CD8-positive, alpha-beta memory T cell (primary cell): ENCODE measurements at regions not wholly inside any gene's neighbourhood (a gene's known extent, or its start where the extent isn't known, plus 50 kb on each side); places are given as distances from the start of the nearest gene placed in this dataset.

Experiments used
- CTCF ChIA-PET: fragments of 350-600 bp; sonication (Branson Sonifier 250); formaldehyde crosslinking; loops from one replicate; lab custom pipeline; 2021; ENCODE audit warnings: antibody characterized with exemption; lab: Charles Lee
- POLR2A ChIA-PET: fragments of 350-600 bp; sonication (Branson Sonifier 250); formaldehyde crosslinking; loops from one replicate; lab custom pipeline; 2021; ENCODE audit warnings: antibody characterized with exemption; lab: Charles Lee
- DNase-seq, 5 donors: peaks; one replicate each; pipeline versions ENCODE4 v3.0.0 to v3.0.0-alpha.2; 2020 to 2022; ENCODE audit warnings: mixed read lengths in 1 of 5
- H3K27ac ChIP-seq: one replicate; pipeline ENCODE4 v1.7.0; 2013; ENCODE audit warnings: low read depth, mild to moderate bottlenecking, low read length, moderate library complexity
- H3K27me3 ChIP-seq: 2 replicates; pipeline ENCODE4 v1.7.0; 2013; ENCODE audit warnings: low read length, mild to moderate bottlenecking; ENCODE audit not compliant: insufficient read depth, poor library complexity, severe bottlenecking
- H3K36me3 ChIP-seq: 2 replicates; pipeline ENCODE4 v1.7.0; 2013; ENCODE audit warnings: mild to moderate bottlenecking, low read length, moderate library complexity; ENCODE audit not compliant: insufficient read depth
- H3K4me1 ChIP-seq: 2 replicates; pipeline ENCODE4 v1.7.0; 2013; ENCODE audit warnings: mild to moderate bottlenecking, low read length, moderate library complexity; ENCODE audit not compliant: insufficient read depth
- H3K4me3 ChIP-seq: 2 replicates; pipeline ENCODE4 v1.7.0; 2013; ENCODE audit warnings: mild to moderate bottlenecking, low read length
- H3K9me3 ChIP-seq: 2 replicates; pipeline ENCODE4 v1.7.0; 2013; ENCODE audit warnings: mild to moderate bottlenecking, low read length
- H3K27ac Mint-ChIP-seq, 8 donors: one replicate each; pipeline ENCODE4 v1.8.0; 2020 to 2021; ENCODE audit warnings: mixed read lengths in 8 of 8, mild to moderate bottlenecking in 6 of 8, inconsistent platforms in 3 of 8, moderate library complexity in 3 of 8
- H3K27me3 Mint-ChIP-seq, 2 donors: one replicate each; pipeline ENCODE4 v1.8.0; 2020 to 2021; ENCODE audit warnings: mixed read lengths in 2 of 2, mild to moderate bottlenecking in 1 of 2, moderate library complexity in 1 of 2
- H3K36me3 Mint-ChIP-seq, 3 donors: one replicate each; pipeline ENCODE4 v1.8.0; 2020 to 2021; ENCODE audit warnings: mixed read lengths in 3 of 3, inconsistent platforms in 1 of 3, mild to moderate bottlenecking in 1 of 3
- H3K4me1 Mint-ChIP-seq, 3 donors: one replicate each; pipeline ENCODE4 v1.8.0; 2020 to 2021; ENCODE audit warnings: mixed read lengths in 3 of 3, inconsistent platforms in 1 of 3, mild to moderate bottlenecking in 1 of 3
- H3K4me3 Mint-ChIP-seq, 7 donors: one replicate each; pipeline ENCODE4 v1.8.0; 2020 to 2021; ENCODE audit warnings: mixed read lengths in 7 of 7, mild to moderate bottlenecking in 6 of 7, moderate library complexity in 4 of 7, inconsistent platforms in 2 of 7
- H3K9me3 Mint-ChIP-seq, 5 donors: one replicate each; pipeline ENCODE4 v1.8.0; 2020 to 2022; ENCODE audit warnings: mixed read lengths in 5 of 5, mild to moderate bottlenecking in 3 of 5, moderate library complexity in 2 of 5, inconsistent platforms in 1 of 5

DNA sequence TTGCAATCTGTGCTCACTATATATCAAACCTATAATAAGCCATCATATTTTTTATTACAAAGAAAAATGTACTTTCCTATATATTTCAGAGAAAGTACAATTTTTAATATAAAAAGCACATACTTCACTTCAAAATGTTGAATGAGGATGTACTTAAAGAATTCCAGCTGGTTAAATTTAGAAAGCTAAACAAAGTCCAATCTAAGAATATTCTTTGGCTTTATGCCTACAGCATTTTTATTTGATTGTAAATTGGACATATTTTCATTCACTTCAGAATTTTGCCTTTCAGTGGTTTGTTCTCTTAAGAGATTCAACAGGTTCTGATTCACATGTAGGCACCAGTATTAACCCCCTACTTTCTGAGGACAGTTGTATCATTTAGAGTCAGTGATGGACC, 533.8 kb downstream of the CAAP1 start:
- Histone ChIP-seq H3K27me3 (no peaks in the 10 kb centered on the region), H3K4me3 (no peak overlapping the region), H3K27ac (no peak overlapping the region), H3K9me3 (no peaks in the 10 kb centered on the region), H3K36me3 (no peaks in the 10 kb centered on the region), H3K4me1 (no peaks in the 10 kb centered on the region)
- no peak for DNase-seq
- H3K27me3 Mint-ChIP-seq: no peaks in the 10 kb centered on the region
- no peak overlapping the region for H3K4me3 Mint-ChIP-seq
- H3K27ac Mint-ChIP-seq: no peak overlapping the region
- POLR2A ChIA-PET: no interaction called here
- no peaks in the 10 kb centered on the region for H3K4me1 Mint-ChIP-seq
- CTCF ChIA-PET: no interaction called here
- H3K9me3 Mint-ChIP-seq: peaks cover 0 to 29% (median 7%) of the 10 kb centered on the region in 5 donors
- H3K36me3 Mint-ChIP-seq: no peaks in the 10 kb centered on the region

DNA sequence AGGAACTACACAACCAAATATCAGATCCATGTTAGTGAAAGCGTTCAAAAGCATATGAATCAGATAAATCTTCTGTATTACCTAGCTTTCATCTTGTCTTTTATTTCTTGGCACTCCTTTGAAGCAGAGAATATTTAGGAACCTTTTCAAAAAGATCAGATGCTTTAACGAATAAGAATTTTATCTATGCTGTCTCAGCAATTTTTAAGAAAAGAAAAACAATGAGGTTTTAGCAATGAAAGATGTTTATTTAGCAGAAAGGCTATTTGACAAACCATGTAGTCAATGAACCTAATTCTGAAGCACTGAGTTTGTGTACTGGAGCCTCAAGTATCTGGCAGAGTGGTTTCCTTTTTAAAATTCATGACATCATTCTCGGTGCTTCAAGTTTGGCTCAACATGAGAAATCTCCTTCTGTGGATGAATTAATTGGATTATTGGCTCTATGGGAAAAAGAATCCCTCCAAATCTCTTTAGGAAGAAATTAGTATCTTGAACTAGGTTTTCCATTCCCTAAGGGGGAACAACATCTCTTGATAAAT, 534.7 kb downstream of the CAAP1 start:
- H3K4me1 ChIP-seq: no peaks in the 10 kb centered on the region
- Mint-ChIP-seq H3K36me3 (no peaks in the 10 kb centered on the region), H3K27ac (no peak overlapping the region), H3K4me3 (no peak overlapping the region), H3K27me3 (no peaks in the 10 kb centered on the region), H3K4me1 (no peaks in the 10 kb centered on the region), H3K9me3 (peaks cover 0 to 22% (median 7%) of the 10 kb centered on the region in 5 donors)
- CTCF ChIA-PET: no interaction called here
- no peaks in the 10 kb centered on the region for H3K9me3 ChIP-seq
- H3K36me3 ChIP-seq: no peaks in the 10 kb centered on the region
- no peaks in the 10 kb centered on the region for H3K27me3 ChIP-seq
- no peak overlapping the region for H3K4me3 ChIP-seq
- H3K27ac ChIP-seq: no peak overlapping the region
- no peak for DNase-seq
- POLR2A ChIA-PET: no interaction called here

DNA sequence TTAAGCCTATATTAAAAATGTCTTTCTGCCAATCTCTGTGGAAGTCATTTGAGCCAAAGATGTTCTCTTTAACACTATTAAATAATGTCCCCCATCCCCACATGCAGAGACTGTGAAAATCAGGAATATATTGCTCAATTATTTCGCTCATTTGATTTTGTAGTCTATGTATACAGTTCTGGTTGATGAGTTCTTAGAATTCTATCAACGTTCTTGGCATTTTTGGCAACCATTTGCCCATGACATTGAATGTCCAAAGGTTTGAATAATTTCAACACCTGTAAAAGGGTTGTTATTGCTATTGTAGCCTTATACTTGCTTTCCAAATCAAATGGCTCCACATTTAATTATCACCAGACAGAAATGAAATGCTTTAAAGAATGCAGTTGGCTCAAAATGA, 536.1 kb downstream of the CAAP1 start:
- Mint-ChIP-seq H3K27me3 (no peaks in the 10 kb centered on the region), H3K27ac (no peak overlapping the region), H3K9me3 (peaks cover 2 to 21% (median 9%) of the 10 kb centered on the region in 5 donors), H3K36me3 (no peaks in the 10 kb centered on the region), H3K4me3 (no peak overlapping the region), H3K4me1 (no peaks in the 10 kb centered on the region)
- no peak overlapping the region for H3K4me3 ChIP-seq
- ChIA-PET POLR2A (no interaction called here), CTCF (no interaction called here)
- H3K36me3 ChIP-seq: no peaks in the 10 kb centered on the region
- H3K4me1 ChIP-seq: no peaks in the 10 kb centered on the region
- DNase-seq: no peak
- H3K27me3 ChIP-seq: no peaks in the 10 kb centered on the region
- H3K27ac ChIP-seq: no peak overlapping the region
- no peaks in the 10 kb centered on the region for H3K9me3 ChIP-seq

DNA sequence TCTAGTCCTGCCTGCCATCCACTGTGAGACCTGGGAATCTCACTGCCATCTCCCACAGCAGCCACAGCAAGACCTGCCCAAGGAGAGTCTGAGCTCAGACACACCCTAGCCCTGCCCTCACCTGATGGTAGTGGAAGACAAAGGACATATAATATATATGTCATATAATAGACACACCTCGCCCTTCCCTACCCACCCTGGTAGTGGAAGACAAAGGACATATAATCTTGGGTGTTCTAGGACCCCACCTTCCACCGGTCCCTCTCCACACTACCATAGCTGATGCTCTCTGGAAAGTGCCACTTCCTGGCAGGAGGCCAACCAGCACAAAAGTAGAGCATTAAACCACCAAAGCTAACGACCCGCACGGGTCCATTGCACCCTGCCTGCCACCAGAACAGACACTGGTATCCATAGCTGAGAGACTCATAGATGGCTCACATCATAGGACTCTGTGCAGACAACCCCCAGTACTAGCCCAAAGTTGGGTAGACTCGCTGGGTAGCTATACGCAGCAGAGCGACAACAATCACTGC, 545.6 kb downstream of the CAAP1 start:
- no peaks in the 10 kb centered on the region for H3K36me3 ChIP-seq
- Mint-ChIP-seq H3K4me3 (no peak overlapping the region), H3K4me1 (no peaks in the 10 kb centered on the region), H3K9me3 (peaks cover 8 to 37% (median 22%) of the 10 kb centered on the region in 5 donors), H3K27ac (no peak overlapping the region), H3K27me3 (no peaks in the 10 kb centered on the region), H3K36me3 (peaks cover 0 to 2% (median 0%) of the 10 kb centered on the region in 3 donors)
- no peaks in the 10 kb centered on the region for H3K9me3 ChIP-seq
- H3K27ac ChIP-seq: no peak overlapping the region
- no peak for DNase-seq
- H3K4me3 ChIP-seq: no peak overlapping the region
- POLR2A ChIA-PET: no interaction called here
- no peaks in the 10 kb centered on the region for H3K27me3 ChIP-seq
- CTCF ChIA-PET: no interaction called here
- no peaks in the 10 kb centered on the region for H3K4me1 ChIP-seq

DNA sequence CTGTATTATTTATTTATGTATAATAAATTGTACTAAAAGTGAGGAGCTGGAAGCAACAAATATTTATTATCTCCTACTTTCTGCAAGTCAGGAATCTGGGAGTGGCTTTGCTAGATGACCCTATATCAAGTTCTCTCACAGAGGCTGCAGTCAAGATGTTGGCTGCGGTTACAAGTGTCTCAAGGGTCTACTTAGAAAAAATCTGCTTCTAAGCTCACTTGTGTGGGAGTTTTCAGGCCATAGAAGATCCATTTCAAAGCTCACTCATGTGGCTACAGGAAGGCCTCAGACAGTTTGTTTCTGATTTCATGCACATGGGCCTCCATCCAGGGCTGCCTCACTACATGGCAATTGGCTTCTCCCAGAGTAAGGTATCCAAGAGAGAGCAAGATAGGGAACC, 551.1 kb downstream of the CAAP1 start:
- Mint-ChIP-seq H3K36me3 (peaks cover 0 to 2% (median 0%) of the 10 kb centered on the region in 3 donors), H3K27ac (no peak overlapping the region), H3K4me1 (no peaks in the 10 kb centered on the region), H3K4me3 (peak overlapping the region in 1 of 7 donors; percentile 2), H3K27me3 (no peaks in the 10 kb centered on the region), H3K9me3 (peaks cover 6 to 35% (median 15%) of the 10 kb centered on the region in 5 donors)
- CTCF ChIA-PET: no interaction called here
- POLR2A ChIA-PET: no interaction called here
- no peak for DNase-seq
- Histone ChIP-seq H3K4me1 (no peaks in the 10 kb centered on the region), H3K36me3 (no peaks in the 10 kb centered on the region), H3K27me3 (no peaks in the 10 kb centered on the region), H3K9me3 (no peaks in the 10 kb centered on the region), H3K27ac (no peak overlapping the region), H3K4me3 (no peak overlapping the region)

DNA sequence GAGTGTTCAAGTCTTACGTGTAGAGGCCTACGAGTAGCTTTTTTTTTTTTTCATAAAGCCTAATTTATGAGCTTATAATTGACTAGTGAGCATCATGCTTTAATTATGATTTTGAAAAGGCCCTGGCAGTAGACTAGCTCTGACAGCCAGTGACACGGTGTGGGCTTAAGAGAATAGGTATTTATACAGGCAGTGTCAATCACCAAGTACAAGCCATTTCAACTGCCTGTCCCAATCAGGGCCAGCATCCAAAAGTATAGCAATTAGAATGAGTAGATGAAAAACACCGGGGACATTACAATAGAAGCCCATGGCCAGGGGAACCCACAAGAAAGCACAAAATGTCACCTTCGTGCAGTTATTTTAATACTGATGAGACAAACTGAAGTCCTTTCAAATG, 552.8 kb downstream of the CAAP1 start:
- DNase-seq: no peak
- POLR2A ChIA-PET: no interaction called here

DNA sequence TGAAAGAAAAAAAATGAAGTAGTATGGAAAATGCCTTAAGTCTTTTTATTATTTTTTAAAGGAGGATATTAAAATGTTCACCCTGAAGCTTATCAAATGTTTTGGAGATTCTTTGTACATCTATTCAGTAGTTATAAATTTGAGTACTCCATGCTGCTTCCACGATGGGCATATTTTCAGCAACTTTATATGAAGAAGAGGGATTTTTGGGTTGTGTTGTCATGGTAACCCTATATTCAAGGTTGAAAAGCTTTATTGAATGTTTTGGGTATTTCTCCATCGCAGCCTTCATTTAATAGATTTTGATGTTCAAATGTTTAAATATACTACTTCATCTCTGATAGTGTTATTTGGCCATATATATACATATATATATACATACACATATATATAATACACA, 557.5 kb downstream of the CAAP1 start:
- CTCF ChIA-PET: no interaction called here
- Mint-ChIP-seq H3K27ac (no peak overlapping the region), H3K9me3 (peaks cover 1 to 8% (median 7%) of the 10 kb centered on the region in 5 donors), H3K27me3 (no peaks in the 10 kb centered on the region), H3K36me3 (no peaks in the 10 kb centered on the region), H3K4me1 (no peaks in the 10 kb centered on the region), H3K4me3 (no peak overlapping the region)
- DNase-seq: no peak
- Histone ChIP-seq H3K4me3 (no peak overlapping the region), H3K9me3 (no peaks in the 10 kb centered on the region), H3K27ac (no peak overlapping the region), H3K4me1 (no peaks in the 10 kb centered on the region), H3K36me3 (no peaks in the 10 kb centered on the region), H3K27me3 (no peaks in the 10 kb centered on the region)
- POLR2A ChIA-PET: no interaction called here

More for the DNA sequence above, 552.8 kb downstream of the CAAP1 start:
- Histone ChIP-seq H3K36me3 (no peaks in the 10 kb centered on the region), H3K4me3 (no peak overlapping the region), H3K9me3 (no peaks in the 10 kb centered on the region), H3K4me1 (no peaks in the 10 kb centered on the region), H3K27ac (no peak overlapping the region), H3K27me3 (no peaks in the 10 kb centered on the region)
- Mint-ChIP-seq H3K27me3 (no peaks in the 10 kb centered on the region), H3K4me1 (no peaks in the 10 kb centered on the region), H3K4me3 (no peak overlapping the region), H3K27ac (no peak overlapping the region), H3K36me3 (peaks cover 0 to 2% (median 0%) of the 10 kb centered on the region in 3 donors), H3K9me3 (peaks cover under 1 to 26% (median 8%) of the 10 kb centered on the region in 5 donors)
- CTCF ChIA-PET: no interaction called here

DNA sequence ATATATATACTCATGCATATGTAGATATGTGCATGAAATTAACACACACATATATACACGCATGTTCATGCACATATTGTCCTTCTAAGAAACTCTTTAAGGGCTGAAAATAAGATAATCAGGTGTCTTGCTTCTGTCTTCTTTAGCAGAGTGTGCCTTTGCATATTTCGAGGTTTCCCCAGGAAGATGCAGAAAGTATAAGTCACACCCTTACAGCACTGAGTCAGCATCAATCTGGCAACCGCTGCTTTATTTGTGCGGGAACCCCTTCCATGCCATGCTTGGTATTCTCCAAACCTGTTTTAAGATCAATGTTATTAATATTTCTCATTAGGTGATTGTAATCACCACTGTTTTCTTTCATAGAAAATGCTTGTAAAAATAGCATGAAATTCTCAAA, 557.9 kb downstream of the CAAP1 start:
- H3K36me3 ChIP-seq: no peaks in the 10 kb centered on the region
- H3K9me3 ChIP-seq: no peaks in the 10 kb centered on the region
- H3K27ac ChIP-seq: no peak overlapping the region
- no peaks in the 10 kb centered on the region for H3K4me1 ChIP-seq
- Mint-ChIP-seq H3K4me3 (no peak overlapping the region), H3K36me3 (no peaks in the 10 kb centered on the region), H3K27me3 (no peaks in the 10 kb centered on the region), H3K4me1 (no peaks in the 10 kb centered on the region), H3K9me3 (peaks cover 1 to 8% (median 7%) of the 10 kb centered on the region in 5 donors), H3K27ac (no peak overlapping the region)
- no peak overlapping the region for H3K4me3 ChIP-seq
- DNase-seq: no peak
- H3K27me3 ChIP-seq: no peaks in the 10 kb centered on the region
- ChIA-PET POLR2A (no interaction called here), CTCF (no interaction called here)
